ENCODE measurements at regions not wholly inside any gene's neighbourhood (a gene's known extent, or its start where the extent isn't known, plus 50 kb on each side); places are given as distances from the start of the nearest gene placed in this dataset.

DNA sequence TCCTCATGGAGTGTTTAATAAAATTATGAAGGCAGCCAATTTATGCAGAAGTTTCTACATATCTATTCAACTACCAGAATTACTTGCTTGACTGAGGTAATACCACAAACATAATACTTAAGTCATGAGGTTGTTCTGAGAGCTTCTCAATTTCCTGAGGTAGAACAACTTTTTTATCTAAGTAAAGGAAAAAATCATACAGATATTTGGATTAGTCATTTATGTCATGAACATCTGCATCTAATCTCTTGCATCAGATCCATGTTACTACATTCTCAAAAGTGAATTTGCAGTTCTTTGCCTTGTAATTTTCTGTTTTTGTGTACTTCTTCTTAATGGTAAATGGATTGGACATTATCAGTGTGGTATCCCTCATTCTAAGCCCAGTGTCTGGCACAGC, 60.4 kb upstream of the RGMB start:
- no peak overlapping the region for H3K27ac ChIP-seq (ENCODE audit: low read length)
- H3K79me2 ChIP-seq (replicated peaks; ENCODE audit: insufficient read depth, low read length), result no peaks in the 10 kb centered on the region
- H3K9me3 ChIP-seq (ENCODE audit: low read length), result no peaks in the 10 kb centered on the region
- H4K20me1 ChIP-seq (ENCODE audit: insufficient read depth), result no peaks in the 10 kb centered on the region
- no peak overlapping the region for H3K4me3 ChIP-seq (ENCODE audit: low read length)
- no peaks in the 10 kb centered on the region for H3F3A ChIP-seq (ENCODE audit: insufficient read depth, low read length, poor library complexity, severe bottlenecking)
- no peaks in the 10 kb centered on the region for H3K36me3 ChIP-seq (ENCODE audit: insufficient read depth, low read length)
- H3K9ac ChIP-seq (ENCODE audit: low read length), result no peak overlapping the region
- no peaks in the 10 kb centered on the region for H3K9me2 ChIP-seq (ENCODE audit: insufficient read depth, low read length)
- no peak overlapping the region for H3K4me2 ChIP-seq (ENCODE audit: low read length)
- H3K27me3 ChIP-seq (ENCODE audit: insufficient read depth, low read depth, low read length), result no peaks in the 10 kb centered on the region
- no peak overlapping the region for H2AFZ ChIP-seq (ENCODE audit: low read depth, low read length)
- TF ChIP-seq RAD21 (conservative IDR thresholded peaks at IDR 0.05) (no peak), EZH2 (IDR thresholded peaks at IDR 0.05; ENCODE audit: borderline replicate concordance, insufficient read depth, low read length, poor library complexity, severe bottlenecking) (no peak)
- TF ChIP-seq, protein P1, sequence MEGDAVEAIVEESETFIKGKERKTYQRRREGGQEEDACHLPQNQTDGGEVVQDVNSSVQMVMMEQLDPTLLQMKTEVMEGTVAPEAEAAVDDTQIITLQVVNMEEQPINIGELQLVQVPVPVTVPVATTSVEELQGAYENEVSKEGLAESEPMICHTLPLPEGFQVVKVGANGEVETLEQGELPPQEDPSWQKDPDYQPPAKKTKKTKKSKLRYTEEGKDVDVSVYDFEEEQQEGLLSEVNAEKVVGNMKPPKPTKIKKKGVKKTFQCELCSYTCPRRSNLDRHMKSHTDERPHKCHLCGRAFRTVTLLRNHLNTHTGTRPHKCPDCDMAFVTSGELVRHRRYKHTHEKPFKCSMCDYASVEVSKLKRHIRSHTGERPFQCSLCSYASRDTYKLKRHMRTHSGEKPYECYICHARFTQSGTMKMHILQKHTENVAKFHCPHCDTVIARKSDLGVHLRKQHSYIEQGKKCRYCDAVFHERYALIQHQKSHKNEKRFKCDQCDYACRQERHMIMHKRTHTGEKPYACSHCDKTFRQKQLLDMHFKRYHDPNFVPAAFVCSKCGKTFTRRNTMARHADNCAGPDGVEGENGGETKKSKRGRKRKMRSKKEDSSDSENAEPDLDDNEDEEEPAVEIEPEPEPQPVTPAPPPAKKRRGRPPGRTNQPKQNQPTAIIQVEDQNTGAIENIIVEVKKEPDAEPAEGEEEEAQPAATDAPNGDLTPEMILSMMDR (IDR thresholded peaks at IDR 0.05; ENCODE audit: poor library complexity, severe bottlenecking), result no peak

DNA sequence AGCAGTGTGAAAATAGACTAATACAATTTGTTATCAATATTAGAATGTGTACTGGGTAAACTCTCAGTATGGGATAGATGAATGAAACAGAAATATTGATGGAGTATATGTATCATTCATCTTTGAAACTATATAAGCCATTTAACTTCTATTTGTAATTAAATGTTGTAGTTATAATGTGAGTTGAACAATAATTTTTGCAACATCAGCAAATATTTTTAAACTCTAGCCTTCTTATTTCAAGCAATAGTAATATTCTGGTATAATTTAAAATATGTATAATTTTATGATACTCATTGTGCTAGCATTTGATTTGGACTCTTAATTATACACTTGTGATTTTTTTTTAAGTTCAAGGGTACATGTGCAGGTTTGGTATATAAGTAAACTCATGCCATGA, 59.6 kb upstream of the RGMB start:
- no peak overlapping the region for H3K27ac ChIP-seq (ENCODE audit: low read length)
- H3K36me3 ChIP-seq (ENCODE audit: insufficient read depth, low read length), result no peaks in the 10 kb centered on the region
- H3K9ac ChIP-seq (ENCODE audit: low read length), result no peak overlapping the region
- H3K79me2 ChIP-seq (replicated peaks; ENCODE audit: insufficient read depth, low read length), result no peaks in the 10 kb centered on the region
- no peak overlapping the region for H3K4me3 ChIP-seq (ENCODE audit: low read length)
- no peak overlapping the region for H2AFZ ChIP-seq (ENCODE audit: low read depth, low read length)
- H3K9me3 ChIP-seq (ENCODE audit: low read length), result no peaks in the 10 kb centered on the region
- H4K20me1 ChIP-seq (ENCODE audit: insufficient read depth), result no peaks in the 10 kb centered on the region
- H3F3A ChIP-seq (ENCODE audit: insufficient read depth, low read length, poor library complexity, severe bottlenecking), result no peaks in the 10 kb centered on the region
- no peak overlapping the region for H3K4me2 ChIP-seq (ENCODE audit: low read length)
- H3K9me2 ChIP-seq (ENCODE audit: insufficient read depth, low read length), result no peaks in the 10 kb centered on the region
- TF ChIP-seq POLR2AphosphoS5 (IDR thresholded peaks at IDR 0.05) (no peak), EZH2 (IDR thresholded peaks at IDR 0.05; ENCODE audit: borderline replicate concordance, insufficient read depth, low read length, poor library complexity, severe bottlenecking) (no peak), RAD21 (conservative IDR thresholded peaks at IDR 0.05) (no peak), MXI1 (conservative IDR thresholded peaks at IDR 0.05; ENCODE audit: poor library complexity, severe bottlenecking) (no peak), TAF1 (IDR thresholded peaks at IDR 0.05; ENCODE audit: low read depth) (no peak), EP300 (conservative IDR thresholded peaks at IDR 0.05; ENCODE audit: poor library complexity, severe bottlenecking) (no peak), SMC3 (conservative IDR thresholded peaks at IDR 0.05; ENCODE audit: poor library complexity) (no peak)
- TF ChIP-seq, protein P2, sequence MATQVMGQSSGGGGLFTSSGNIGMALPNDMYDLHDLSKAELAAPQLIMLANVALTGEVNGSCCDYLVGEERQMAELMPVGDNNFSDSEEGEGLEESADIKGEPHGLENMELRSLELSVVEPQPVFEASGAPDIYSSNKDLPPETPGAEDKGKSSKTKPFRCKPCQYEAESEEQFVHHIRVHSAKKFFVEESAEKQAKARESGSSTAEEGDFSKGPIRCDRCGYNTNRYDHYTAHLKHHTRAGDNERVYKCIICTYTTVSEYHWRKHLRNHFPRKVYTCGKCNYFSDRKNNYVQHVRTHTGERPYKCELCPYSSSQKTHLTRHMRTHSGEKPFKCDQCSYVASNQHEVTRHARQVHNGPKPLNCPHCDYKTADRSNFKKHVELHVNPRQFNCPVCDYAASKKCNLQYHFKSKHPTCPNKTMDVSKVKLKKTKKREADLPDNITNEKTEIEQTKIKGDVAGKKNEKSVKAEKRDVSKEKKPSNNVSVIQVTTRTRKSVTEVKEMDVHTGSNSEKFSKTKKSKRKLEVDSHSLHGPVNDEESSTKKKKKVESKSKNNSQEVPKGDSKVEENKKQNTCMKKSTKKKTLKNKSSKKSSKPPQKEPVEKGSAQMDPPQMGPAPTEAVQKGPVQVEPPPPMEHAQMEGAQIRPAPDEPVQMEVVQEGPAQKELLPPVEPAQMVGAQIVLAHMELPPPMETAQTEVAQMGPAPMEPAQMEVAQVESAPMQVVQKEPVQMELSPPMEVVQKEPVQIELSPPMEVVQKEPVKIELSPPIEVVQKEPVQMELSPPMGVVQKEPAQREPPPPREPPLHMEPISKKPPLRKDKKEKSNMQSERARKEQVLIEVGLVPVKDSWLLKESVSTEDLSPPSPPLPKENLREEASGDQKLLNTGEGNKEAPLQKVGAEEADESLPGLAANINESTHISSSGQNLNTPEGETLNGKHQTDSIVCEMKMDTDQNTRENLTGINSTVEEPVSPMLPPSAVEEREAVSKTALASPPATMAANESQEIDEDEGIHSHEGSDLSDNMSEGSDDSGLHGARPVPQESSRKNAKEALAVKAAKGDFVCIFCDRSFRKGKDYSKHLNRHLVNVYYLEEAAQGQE (IDR thresholded peaks at IDR 0.05; ENCODE audit: borderline replicate concordance), result no peak
- H3K27me3 ChIP-seq (ENCODE audit: insufficient read depth, low read depth, low read length), result no peaks in the 10 kb centered on the region
